GM23338 (cell line): ENCODE measurements at regions not wholly inside any gene's neighbourhood (a gene's known extent, or its start where the extent isn't known, plus 50 kb on each side); places are given as distances from the start of the nearest gene placed in this dataset.
"Not testable (repeated sequence)": the region's sequence is repeated elsewhere in the genome, so short reads cannot be mapped to it uniquely, and the experiment has no call there.

Experiments
- ATAC-seq: fragments of 200-7000 bp; cut with Tn5 transposase; 3 replicates; pipeline ENCODE4 v1.9.1; 2020
- DNase-seq: peaks from one replicate; pipeline ENCODE4 v3.0.0-alpha.2; 2015; ENCODE audit warnings: low spot score
- H2AFZ ChIP-seq: fragments of 200-600 bp; sonication (generic); 2 replicates; pipeline ENCODE4 v1.8.0; 2016; ENCODE audit warnings: antibody characterized with exemption, mild to moderate bottlenecking, moderate library complexity
- H3F3A ChIP-seq: fragments of 200-600 bp; sonication (generic); replicated peaks from 2 replicates; pipeline ENCODE4 v1.8.0; 2017; ENCODE audit warnings: antibody characterized with exemption, mixed run types, low read depth
- H3K27ac ChIP-seq: fragments of 200-600 bp; sonication (generic); 2 replicates; pipeline ENCODE4 v1.6.1; 2016; ENCODE audit warnings: low read depth
- H3K27me3 ChIP-seq: fragments of 200-600 bp; sonication (generic); 2 replicates; pipeline ENCODE4 v1.8.0; 2016; ENCODE audit warnings: mild to moderate bottlenecking, mixed run types, moderate library complexity; ENCODE audit not compliant: insufficient read depth
- H3K36me3 ChIP-seq: fragments of 200-600 bp; sonication (generic); 2 replicates; pipeline ENCODE4 v1.8.0; 2016; ENCODE audit warnings: mild to moderate bottlenecking; ENCODE audit not compliant: insufficient read depth
- H3K4me1 ChIP-seq: fragments of 200-600 bp; sonication (generic); 2 replicates; pipeline ENCODE4 v1.8.0; 2016; ENCODE audit warnings: mild to moderate bottlenecking, moderate library complexity; ENCODE audit not compliant: insufficient read depth
- H3K4me2 ChIP-seq: fragments of 200-600 bp; sonication (generic); 2 replicates; pipeline ENCODE4 v1.7.1; 2017; ENCODE audit warnings: mixed run types
- H3K4me3 ChIP-seq: fragments of 200-600 bp; sonication (generic); 2 replicates; pipeline ENCODE4 v1.6.1; 2016; ENCODE audit warnings: mixed run types
- H3K79me2 ChIP-seq: fragments of 200-600 bp; sonication (generic); replicated peaks from 2 replicates; pipeline ENCODE4 v1.8.0; 2017; ENCODE audit warnings: mild to moderate bottlenecking; ENCODE audit not compliant: insufficient read depth
- H3K9me2 ChIP-seq: fragments of 200-600 bp; sonication (generic); 2 replicates; pipeline ENCODE4 v1.8.0; 2017; ENCODE audit not compliant: insufficient read depth
- H4K20me1 ChIP-seq: fragments of 200-600 bp; sonication (generic); replicated peaks from 2 replicates; pipeline ENCODE4 v1.8.0; 2017; ENCODE audit warnings: mild to moderate bottlenecking; ENCODE audit not compliant: insufficient read depth
- H3K27ac Mint-ChIP-seq: 2 replicates; pipeline ENCODE4 v1.8.0; 2020; ENCODE audit warnings: inconsistent platforms, mild to moderate bottlenecking, moderate library complexity, mixed read lengths
- H3K27me3 Mint-ChIP-seq: 3 replicates; pipeline ENCODE4 v1.8.0; 2022; ENCODE audit warnings: low read depth, mild to moderate bottlenecking, moderate library complexity, mixed read lengths, inconsistent platforms; ENCODE audit not compliant: insufficient read depth, poor library complexity
- H3K36me3 Mint-ChIP-seq: 3 replicates; pipeline ENCODE4 v1.8.0; 2021; ENCODE audit warnings: low read depth, mild to moderate bottlenecking, inconsistent platforms, moderate library complexity, mixed read lengths
- H3K4me1 Mint-ChIP-seq: 3 replicates; pipeline ENCODE4 v1.8.0; 2020; ENCODE audit warnings: mild to moderate bottlenecking, inconsistent platforms, mixed read lengths
- H3K4me3 Mint-ChIP-seq: 3 replicates; pipeline ENCODE4 v1.8.0; 2021; ENCODE audit warnings: moderate library complexity, mild to moderate bottlenecking, inconsistent platforms, mixed read lengths
- H3K9me3 Mint-ChIP-seq: 3 replicates; pipeline ENCODE4 v1.8.0; 2020; ENCODE audit warnings: moderate library complexity, mild to moderate bottlenecking, inconsistent platforms, mixed read lengths
- CREB1 ChIP-seq: fragments of 250-450 bp; sonication (Bioruptor Pico); IDR thresholded peaks from 2 replicates; pipeline ENCODE4 v1.5.0; 2020; ENCODE audit warnings: low read depth, mild to moderate bottlenecking, moderate library complexity
- EZH2 ChIP-seq: fragments of 200-600 bp; sonication (generic); IDR thresholded peaks from one replicate; pipeline ENCODE4 v1.8.0; 2017; ENCODE audit warnings: antibody characterized with exemption, mild to moderate bottlenecking, low read depth; ENCODE audit not compliant: unreplicated experiment
- EZH2phosphoT487 ChIP-seq: fragments of 200-600 bp; sonication (generic); IDR thresholded peaks from one replicate; pipeline ENCODE4 v1.8.1; 2018; ENCODE audit warnings: antibody characterized with exemption; ENCODE audit not compliant: unreplicated experiment
- JUNB ChIP-seq: IDR thresholded peaks from one replicate; pipeline ENCODE4 v1.6.1; 2016; ENCODE audit warnings: antibody characterized with exemption; ENCODE audit not compliant: unreplicated experiment
- STAT1 ChIP-seq: IDR thresholded peaks from one replicate; pipeline ENCODE4 v1.6.1; 2016; ENCODE audit warnings: antibody characterized with exemption; ENCODE audit not compliant: unreplicated experiment
- ZNF114 ChIP-seq: fragments of 250-450 bp; sonication (Bioruptor Pico); IDR thresholded peaks from 2 replicates; pipeline ENCODE4 v1.5.0; 2020; ENCODE audit warnings: mild to moderate bottlenecking, moderate library complexity
- ZNF331 ChIP-seq: fragments of 250-450 bp; sonication (Bioruptor Pico); IDR thresholded peaks from 2 replicates; pipeline ENCODE4 v1.5.0; 2020; ENCODE audit warnings: low read depth, mild to moderate bottlenecking, moderate library complexity
- TF ChIP-seq, protein P1 (sequence below): IDR thresholded peaks from one replicate; pipeline ENCODE4 v1.6.1; 2018; ENCODE audit warnings: antibody characterized with exemption; ENCODE audit not compliant: unreplicated experiment

DNA sequence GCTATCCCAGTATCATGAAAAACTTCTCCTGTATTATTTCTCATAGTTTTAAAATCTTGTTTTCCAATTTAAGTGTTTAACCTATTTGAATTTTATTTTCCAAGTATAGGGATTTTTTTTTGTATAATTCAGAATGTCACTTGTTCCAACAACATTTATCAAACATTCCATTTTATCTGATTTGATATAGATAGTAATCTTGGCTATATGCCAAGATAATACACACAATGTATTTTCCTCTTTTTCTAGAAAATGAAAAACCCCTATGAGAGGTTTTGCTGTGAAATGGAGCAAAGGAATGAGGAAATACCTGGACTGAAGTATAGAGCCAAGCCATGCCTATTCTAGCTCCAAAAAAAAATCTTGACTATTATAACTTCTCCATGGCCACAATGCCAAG is 628.9 kb downstream of the HTR1B start (continued):
- no peak for TF ChIP-seq CREB1 (CRISPR knock-in tag)
- no peak for TF ChIP-seq JUNB
- TF ChIP-seq, protein P1, sequence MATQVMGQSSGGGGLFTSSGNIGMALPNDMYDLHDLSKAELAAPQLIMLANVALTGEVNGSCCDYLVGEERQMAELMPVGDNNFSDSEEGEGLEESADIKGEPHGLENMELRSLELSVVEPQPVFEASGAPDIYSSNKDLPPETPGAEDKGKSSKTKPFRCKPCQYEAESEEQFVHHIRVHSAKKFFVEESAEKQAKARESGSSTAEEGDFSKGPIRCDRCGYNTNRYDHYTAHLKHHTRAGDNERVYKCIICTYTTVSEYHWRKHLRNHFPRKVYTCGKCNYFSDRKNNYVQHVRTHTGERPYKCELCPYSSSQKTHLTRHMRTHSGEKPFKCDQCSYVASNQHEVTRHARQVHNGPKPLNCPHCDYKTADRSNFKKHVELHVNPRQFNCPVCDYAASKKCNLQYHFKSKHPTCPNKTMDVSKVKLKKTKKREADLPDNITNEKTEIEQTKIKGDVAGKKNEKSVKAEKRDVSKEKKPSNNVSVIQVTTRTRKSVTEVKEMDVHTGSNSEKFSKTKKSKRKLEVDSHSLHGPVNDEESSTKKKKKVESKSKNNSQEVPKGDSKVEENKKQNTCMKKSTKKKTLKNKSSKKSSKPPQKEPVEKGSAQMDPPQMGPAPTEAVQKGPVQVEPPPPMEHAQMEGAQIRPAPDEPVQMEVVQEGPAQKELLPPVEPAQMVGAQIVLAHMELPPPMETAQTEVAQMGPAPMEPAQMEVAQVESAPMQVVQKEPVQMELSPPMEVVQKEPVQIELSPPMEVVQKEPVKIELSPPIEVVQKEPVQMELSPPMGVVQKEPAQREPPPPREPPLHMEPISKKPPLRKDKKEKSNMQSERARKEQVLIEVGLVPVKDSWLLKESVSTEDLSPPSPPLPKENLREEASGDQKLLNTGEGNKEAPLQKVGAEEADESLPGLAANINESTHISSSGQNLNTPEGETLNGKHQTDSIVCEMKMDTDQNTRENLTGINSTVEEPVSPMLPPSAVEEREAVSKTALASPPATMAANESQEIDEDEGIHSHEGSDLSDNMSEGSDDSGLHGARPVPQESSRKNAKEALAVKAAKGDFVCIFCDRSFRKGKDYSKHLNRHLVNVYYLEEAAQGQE, result no peak
- no peak for TF ChIP-seq EZH2phosphoT487
- no peak for TF ChIP-seq EZH2

DNA sequence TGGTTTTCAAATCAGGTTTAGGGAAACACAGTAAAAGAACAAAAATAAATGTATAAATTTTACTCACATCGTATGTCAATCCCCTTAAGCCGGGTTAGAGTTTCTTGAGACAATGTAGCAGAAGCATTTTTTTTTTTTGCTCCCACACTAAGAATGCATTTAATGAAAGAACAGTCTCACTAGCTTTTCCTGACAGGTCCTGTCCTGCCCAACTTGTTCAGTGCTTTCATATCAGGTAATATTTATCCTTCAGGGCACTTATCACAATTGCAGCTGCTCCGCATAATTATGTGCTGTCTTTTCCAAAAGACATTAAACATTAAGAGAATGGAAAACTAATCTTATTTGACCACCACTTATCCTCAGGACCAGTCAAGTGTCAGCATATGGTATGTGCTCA is 632.0 kb downstream of the HTR1B start:
- Mint-ChIP-seq H3K27me3 (no peaks in the 10 kb centered on the region), H3K4me3 (no peak overlapping the region)

DNA sequence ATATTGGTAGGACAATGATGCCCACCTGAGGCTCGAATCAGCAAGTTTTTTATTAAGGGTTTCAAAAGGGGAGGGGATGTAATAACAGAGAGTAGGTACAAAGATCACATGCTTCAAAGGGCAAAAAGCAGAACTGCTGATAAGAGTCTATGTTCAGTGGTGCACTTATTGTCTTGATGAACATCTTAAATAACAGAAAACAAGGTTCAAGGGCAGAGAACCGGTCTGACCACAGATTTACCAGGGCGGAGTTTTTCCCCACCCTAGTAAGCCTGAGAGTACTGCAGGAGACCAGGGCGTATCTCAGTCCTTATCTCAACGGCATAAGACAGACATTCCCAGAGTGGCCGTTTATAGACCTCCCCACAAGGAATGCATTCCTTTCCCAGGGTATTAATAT is 639.7 kb downstream of the HTR1B start:
- H3K27me3 ChIP-seq, H2AFZ ChIP-seq, H3K27me3 Mint-ChIP-seq, DNase-seq, H3K9me2 ChIP-seq, H3K4me2 ChIP-seq, H3K4me3 Mint-ChIP-seq, H3K36me3 ChIP-seq, ATAC-seq, H3K4me1 Mint-ChIP-seq, H4K20me1 ChIP-seq, H3F3A ChIP-seq, H3K4me3 ChIP-seq, H3K27ac ChIP-seq, H3K4me1 ChIP-seq, H3K27ac Mint-ChIP-seq, H3K79me2 ChIP-seq: not testable (repeated sequence)
- H3K36me3 Mint-ChIP-seq, result peaks cover 30% of the 10 kb centered on the region
- peaks cover 33% of the 10 kb centered on the region for H3K9me3 Mint-ChIP-seq

More for the DNA sequence above, 632.0 kb downstream of the HTR1B start:
- H3K4me1 ChIP-seq, result no peaks in the 10 kb centered on the region
- peaks cover 6% of the 10 kb centered on the region; the same call in 1 of the 3 replicates for H3K36me3 Mint-ChIP-seq
- no peaks in the 10 kb centered on the region for H3K27me3 ChIP-seq
- H3K27ac ChIP-seq, result no peak overlapping the region
- H3K79me2 ChIP-seq, result no peaks in the 10 kb centered on the region
- no peaks in the 10 kb centered on the region for H3K36me3 ChIP-seq
- peaks cover 7% of the 10 kb centered on the region; the same call in 2 of the 3 replicates for H3K9me3 Mint-ChIP-seq
- no peak overlapping the region for H3K27ac Mint-ChIP-seq
- H2AFZ ChIP-seq, result no peak overlapping the region
- no peaks in the 10 kb centered on the region for H4K20me1 ChIP-seq
- H3K4me3 ChIP-seq, result no peak overlapping the region
- H3K4me1 Mint-ChIP-seq, result no peaks in the 10 kb centered on the region
- no peaks in the 10 kb centered on the region for H3F3A ChIP-seq
- TF ChIP-seq EZH2phosphoT487, result no peak
- TF ChIP-seq STAT1, result no peak
- no peak for TF ChIP-seq ZNF114 (CRISPR knock-in tag)
- TF ChIP-seq, protein P1, result no peak
- TF ChIP-seq ZNF331, result no peak
- TF ChIP-seq CREB1 (CRISPR knock-in tag), result no peak
- no peak for DNase-seq
- no peak overlapping the region for H3K4me2 ChIP-seq
- ATAC-seq, result no peak
- H3K9me2 ChIP-seq, result no peaks in the 10 kb centered on the region
